ENCODE measurements at regions not wholly inside any gene's neighbourhood (a gene's known extent, or its start where the extent isn't known, plus 50 kb on each side); places are given as distances from the start of the nearest gene placed in this dataset.
A peak's percentile ranks its signal among the peaks of the same experiment; 100 is the strongest.
"Not testable (repeated sequence)": the region's sequence is repeated elsewhere in the genome, so short reads cannot be mapped to it uniquely, and the experiment has no call there.

- no peak overlapping the region for H3K4me3 ChIP-seq (ENCODE audit: low read depth, low read length)
- no peak for TF ChIP-seq CTCF (IDR thresholded peaks at IDR 0.05; ENCODE audit: borderline replicate concordance, insufficient read depth, low read depth, low read length)
These were observed 1257.4 kb downstream of the GATA3 start for GRCh38 chr10:9311702-9312499.

GRCh38 chr10:9315292-9315691, 1260.8 kb downstream of the GATA3 start:
- H3K4me3 ChIP-seq (ENCODE audit: low read depth, low read length), result no peak overlapping the region
- TF ChIP-seq CTCF (IDR thresholded peaks at IDR 0.05; ENCODE audit: borderline replicate concordance, insufficient read depth, low read depth, low read length), result no peak

GRCh38 chr10:9331583-9332008, 1277.1 kb downstream of the GATA3 start:
- peak; percentile 47 for TF ChIP-seq CTCF (IDR thresholded peaks at IDR 0.05; ENCODE audit: borderline replicate concordance, insufficient read depth, low read depth, low read length)
- H3K4me3 ChIP-seq (ENCODE audit: low read depth, low read length), result no peak overlapping the region

- H3K4me3 ChIP-seq (ENCODE audit: low read depth, low read length), result no peak overlapping the region
- no peak for TF ChIP-seq CTCF (IDR thresholded peaks at IDR 0.05; ENCODE audit: borderline replicate concordance, insufficient read depth, low read depth, low read length)
These were observed 1279.8 kb downstream of the GATA3 start for GRCh38 chr10:9334270-9334669.

GRCh38 chr10:9339716-9340115, 1285.2 kb downstream of the GATA3 start:
- TF ChIP-seq CTCF (IDR thresholded peaks at IDR 0.05; ENCODE audit: borderline replicate concordance, insufficient read depth, low read depth, low read length), result no peak

GRCh38 chr10:9342885-9343570, 1288.5 kb downstream of the GATA3 start:
- H3K4me3 ChIP-seq (ENCODE audit: low read depth, low read length), result no peak overlapping the region
- peak; percentile 41; the same call in 1 of the 2 replicates for TF ChIP-seq CTCF (IDR thresholded peaks at IDR 0.05; ENCODE audit: borderline replicate concordance, insufficient read depth, low read depth, low read length)

More at GRCh38 chr10:9339716-9340115, 1285.2 kb downstream of the GATA3 start:
- no peak overlapping the region for H3K4me3 ChIP-seq (ENCODE audit: low read depth, low read length)

GRCh38 chr10:9347933-9348332, 1293.4 kb downstream of the GATA3 start:
- not testable (repeated sequence) for H3K4me3 ChIP-seq (ENCODE audit: low read depth, low read length)

Measured in GM12875 (cell line).